GM12878 (cell line): ENCODE measurements at regions not wholly inside any gene's neighbourhood (a gene's known extent, or its start where the extent isn't known, plus 50 kb on each side); places are given as distances from the start of the nearest gene placed in this dataset.
"Not testable (repeated sequence)": the region's sequence is repeated elsewhere in the genome, so short reads cannot be mapped to it uniquely, and the experiment has no call there.

ENCODE experiments used
- ATAC-seq: fragments of 200-7000 bp; cut with Tn5 transposase; 3 replicates; pipeline ENCODE4 v1.9.1; 2020; ENCODE audit warnings: mild to moderate bottlenecking, moderate library complexity
- BruUV-seq: library from RNA; stranded (reverse); fragments of 400-500 nt; replicated peaks from 2 replicates; lab custom pipeline; 2021; lab: Mats Ljungman, UMichigan
- CTCF ChIA-PET: fragments of 300-600 bp; sonication (Branson Sonifier 250); formaldehyde crosslinking; extraction: SDS; loops from one replicate; lab custom pipeline; 2021; ENCODE audit warnings: inconsistent platforms; lab: Yijun Ruan, JAX
- POLR2A ChIA-PET: fragments of 350-600 bp; formaldehyde crosslinking; extraction: SDS; loops from one replicate; lab custom pipeline; 2021; ENCODE audit warnings: inconsistent platforms; lab: Charles Lee
- RAD21 ChIA-PET: fragments of 300-600 bp; sonication (Branson Sonifier 250); formaldehyde crosslinking; loops from one replicate; lab custom pipeline; 2023; ENCODE audit warnings: antibody characterized with exemption; ENCODE audit not compliant: unreplicated experiment; lab: Charles Lee
- SMC1A ChIA-PET: fragments of 300-600 bp; sonication (Branson Sonifier 250); formaldehyde crosslinking; loops from one replicate; lab custom pipeline; 2023; ENCODE audit not compliant: unreplicated experiment, uncharacterized antibody; lab: Charles Lee
- DNase-seq: peaks from one replicate; pipeline ENCODE4 v3.0.0-alpha.2; 2011; ENCODE audit warnings: low read depth, low spot score
- FAIRE-seq: peaks from 3 replicates; lab custom pipeline; 2011; peaks lifted over from hg19 to GRCh38; lab: Jason Lieb, UNC
- H2AFZ ChIP-seq: 2 replicates; pipeline ENCODE4 v1.6.0; 2011; ENCODE audit warnings: low read depth, low read length, control low read depth; ENCODE audit not compliant: control insufficient read depth
- H3K27ac ChIP-seq: 2 replicates; pipeline ENCODE4 v1.5.1; 2011; ENCODE audit warnings: control low read depth; ENCODE audit not compliant: control insufficient read depth, insufficient read depth
- H3K27me3 ChIP-seq, 2 experiments: replicated peaks in 1 of 2; 2 replicates each; pipeline versions ENCODE4 v1.6.0 to v1.6.1; 2011; ENCODE audit warnings: low read length in 1 of 2; ENCODE audit not compliant: control insufficient read depth in 2 of 2, insufficient read depth in 2 of 2
- H3K36me3 ChIP-seq, 2 experiments: 2 replicates each; pipeline ENCODE4 v1.5.1; 2011; ENCODE audit warnings: low read length in 1 of 2; ENCODE audit not compliant: control insufficient read depth in 2 of 2, insufficient read depth in 2 of 2
- H3K4me1 ChIP-seq: 2 replicates; pipeline ENCODE4 v1.6.1; 2011; ENCODE audit warnings: mild to moderate bottlenecking, low read length, moderate library complexity, mixed read lengths; ENCODE audit not compliant: control insufficient read depth, insufficient read depth
- H3K4me2 ChIP-seq: 2 replicates; pipeline ENCODE4 v1.6.0; 2011; ENCODE audit warnings: control low read depth; ENCODE audit not compliant: control insufficient read depth, insufficient read depth
- H3K4me3 ChIP-seq: fragments of 200-600 bp; sonication (generic); 2 replicates; pipeline ENCODE4 v1.5.1; 2016
- H3K79me2 ChIP-seq: 2 replicates; pipeline ENCODE4 v1.6.0; 2011; ENCODE audit warnings: low read length; ENCODE audit not compliant: control insufficient read depth, insufficient read depth
- H3K9ac ChIP-seq: 2 replicates; pipeline ENCODE4 v1.8.0; 2011; ENCODE audit warnings: low read length, control low read depth, mixed read lengths; ENCODE audit not compliant: control insufficient read depth, insufficient read depth
- H3K9me3 ChIP-seq: replicated peaks from 3 replicates; pipeline ENCODE4 v1.5.1; 2011; ENCODE audit warnings: mild to moderate bottlenecking, low read length; ENCODE audit not compliant: control insufficient read depth, insufficient read depth
- H4K20me1 ChIP-seq: 2 replicates; pipeline ENCODE4 v1.6.0; 2011; ENCODE audit not compliant: control insufficient read depth, insufficient read depth
- CREM ChIP-seq: IDR thresholded peaks from 2 replicates; pipeline ENCODE4 v1.6.1; 2014; ENCODE audit warnings: antibody characterized with exemption, low read depth
- EGR1 ChIP-seq, 2 experiments: IDR thresholded peaks; 1 replicate in 1 of 2; 2 replicates in 1 of 2; pipeline ENCODE4 v1.6.1; 2011 to 2012; ENCODE audit warnings: low read depth in 2 of 2, low read length in 2 of 2, borderline replicate concordance in 1 of 2, mild to moderate bottlenecking in 1 of 2, moderate library complexity in 1 of 2
- EP300 ChIP-seq, 2 experiments: fragments of 150-350 bp in 1 of 2; IDR thresholded peaks; 2 replicates each; pipeline ENCODE4 v1.6.1; 2011 to 2012; ENCODE audit warnings: low read depth in 2 of 2, low read length in 2 of 2, borderline replicate concordance in 1 of 2, improper control_type of control experiment in 1 of 2, inconsistent platforms in 1 of 2; ENCODE audit not compliant: control insufficient read depth in 1 of 2
- EZH2 ChIP-seq: IDR thresholded peaks from 2 replicates; pipeline ENCODE4 v1.6.1; 2012; ENCODE audit warnings: low read depth, mild to moderate bottlenecking, control low read depth, inconsistent platforms, low read length, borderline replicate concordance; ENCODE audit not compliant: control insufficient read depth
- FOXM1 ChIP-seq: IDR thresholded peaks from 2 replicates; pipeline ENCODE4 v1.6.1; 2012; ENCODE audit warnings: low read depth, mild to moderate bottlenecking, inconsistent platforms, low read length, moderate library complexity
- MEF2A ChIP-seq: IDR thresholded peaks from 2 replicates; pipeline ENCODE4 v1.6.1; 2011; ENCODE audit warnings: low read depth, mild to moderate bottlenecking, low read length, moderate library complexity; ENCODE audit not compliant: insufficient read depth
- MTA3 ChIP-seq: IDR thresholded peaks from 2 replicates; pipeline ENCODE4 v1.6.1; 2012; ENCODE audit warnings: low read length, inconsistent platforms, borderline replicate concordance
- NR2F1 ChIP-seq: fragments of 450-650 bp; conservative IDR thresholded peaks from 2 replicates; pipeline ENCODE4 v1.6.1; 2017; ENCODE audit warnings: mild to moderate bottlenecking
- PBX3 ChIP-seq: IDR thresholded peaks from 2 replicates; pipeline ENCODE4 v1.6.1; 2011; ENCODE audit warnings: mild to moderate bottlenecking, low read depth, low read length, moderate library complexity; ENCODE audit not compliant: insufficient replicate concordance
- SUZ12 ChIP-seq: fragments of 200-600 bp; sonication (generic); IDR thresholded peaks from one replicate; pipeline ENCODE4 v1.6.1; 2018; ENCODE audit warnings: antibody characterized with exemption, mild to moderate bottlenecking; ENCODE audit not compliant: unreplicated experiment
- TCF12 ChIP-seq: IDR thresholded peaks from 2 replicates; pipeline ENCODE4 v1.6.1; 2011; ENCODE audit warnings: low read depth, mild to moderate bottlenecking, low read length
- TCF7 ChIP-seq: IDR thresholded peaks from 2 replicates; pipeline ENCODE4 v1.6.1; 2014; ENCODE audit warnings: antibody characterized with exemption, borderline replicate concordance
- USF1 ChIP-seq: IDR thresholded peaks from 2 replicates; pipeline ENCODE4 v1.6.1; 2011; ENCODE audit warnings: borderline replicate concordance, low read depth, mild to moderate bottlenecking, moderate library complexity, mixed read lengths, low read length; ENCODE audit not compliant: insufficient read depth; ENCODE audit errors: extremely low read length
- WGBS: methylation state at CpG from one replicate; pipeline ENCODE4 v1.1.6; 2016; ENCODE audit warnings: low lambda C conversion rate; ENCODE audit not compliant: insufficient replicate concordance, insufficient coverage; ENCODE audit errors: missing lambda C conversion rate; 5-methylcytosine and 5-hydroxymethylcytosine counted together
- in situ Hi-C: fragments of 300-500 bp; cut with MboI; formaldehyde crosslinking; loops from 9 replicates; pipeline ENCODE4 v1.14.3; 2018; ENCODE audit warnings: mixed read lengths
- intact Hi-C: fragments of 100-400 bp; cut with micrococcal nuclease; formaldehyde crosslinking; loops from one replicate; pipeline ENCODE4 v1.14.2; 2022; ENCODE audit not compliant: unreplicated experiment

- TF ChIP-seq TCF7 (no peak), USF1 (no peak), PBX3 (no peak), EGR1 (IDR thresholded peaks at IDR 0.05; ENCODE audit: borderline replicate concordance in 1 of 2, low read depth in 2 of 2, low read length in 2 of 2) (no peak), SUZ12 (peak; percentile 52), EZH2 (peak; percentile 80; the same call in 1 of the 2 replicates), MEF2A (no peak), NR2F1 (no peak), CREM (no peak), TCF12 (no peak), FOXM1 (no peak), MTA3 (no peak), EP300 (IDR thresholded peaks at IDR 0.05; ENCODE audit: borderline replicate concordance in 1 of 2, control insufficient read depth in 1 of 2, low read depth in 2 of 2, low read length in 2 of 2) (no peak)
- 31% methylated on average over 51 of the region's 59 CpGs for WGBS
- no peaks in the 10 kb centered on the region for H3K4me1 ChIP-seq
- no peak overlapping the region for H3K9ac ChIP-seq
- ChIA-PET CTCF (no interaction called here), RAD21 (no interaction called here), POLR2A (no interaction called here), SMC1A (no interaction called here)
- H3K27me3 ChIP-seq, result peaks cover 0 to 2% of the 10 kb centered on the region in 2 experiments; a peak in 2 of 4 replicates
- FAIRE-seq (no peak), DNase-seq (no peak), ATAC-seq (no peak)
- in situ Hi-C loops (no loop called here), intact Hi-C loops (no loop called here)
- H3K9me3 ChIP-seq, result no peaks in the 10 kb centered on the region; the same call in 2 of the 3 replicates
- H3K36me3 ChIP-seq, result no peaks in the 10 kb centered on the region
- no peak overlapping the region for H2AFZ ChIP-seq
- BruUV-seq, result no TSS peak
- H3K4me3 ChIP-seq, result no peak overlapping the region
- no peaks in the 10 kb centered on the region for H4K20me1 ChIP-seq
- no peaks in the 10 kb centered on the region for H3K79me2 ChIP-seq
- no peak overlapping the region for H3K4me2 ChIP-seq
- no peak overlapping the region for H3K27ac ChIP-seq
These were observed 153.4 kb downstream of the LMLN start for GRCh38 chr3:198113206-198114053.

- H3K4me2 ChIP-seq, POLR2A ChIA-PET, H3K9me3 ChIP-seq, H3K27me3 ChIP-seq, in situ Hi-C loops, H3K4me1 ChIP-seq, H3K79me2 ChIP-seq, BruUV-seq, H2AFZ ChIP-seq, H3K4me3 ChIP-seq, ATAC-seq, FAIRE-seq, H3K36me3 ChIP-seq, H4K20me1 ChIP-seq, DNase-seq, RAD21 ChIA-PET, intact Hi-C loops, CTCF ChIA-PET, H3K9ac ChIP-seq, H3K27ac ChIP-seq, SMC1A ChIA-PET: not testable (repeated sequence)
- 37% methylated on average over 7 of the region's 7 CpGs for WGBS
These were observed 154.5 kb downstream of the LMLN start for GRCh38 chr3:198114516-198114915.
